Thyroid gland (tissue), 4 donors: ENCODE measurements at regions not wholly inside any gene's neighbourhood (a gene's known extent, or its start where the extent isn't known, plus 50 kb on each side); places are given as distances from the start of the nearest gene placed in this dataset.

Source experiments
- DNase-seq, 2 donors: peaks; one replicate each; pipeline ENCODE4 v3.0.0-alpha.2; 2019
- H3K27ac ChIP-seq, 3 donors: fragments of 200-600 bp; sonication (generic); 1 replicate in 2 of 3; 2 replicates in 1 of 3; pipeline ENCODE4 v1.5.1; 2016 to 2019; ENCODE audit warnings: mild to moderate bottlenecking in 1 of 3, moderate library complexity in 1 of 3
- H3K27me3 ChIP-seq: fragments of 200-600 bp; sonication (generic); one replicate; pipeline ENCODE4 v1.5.1; 2019
- H3K36me3 ChIP-seq, 2 donors: fragments of 200-600 bp; sonication (generic); one replicate each; pipeline ENCODE4 v1.5.1; 2016 to 2019
- H3K4me1 ChIP-seq, 2 donors: fragments of 200-600 bp; sonication (generic); one replicate each; pipeline ENCODE4 v1.5.1; 2017 to 2019
- H3K4me3 ChIP-seq, 3 donors: fragments of 200-600 bp; sonication (generic); replicated peaks in 1 of 3; 1 replicate in 2 of 3; 2 replicates in 1 of 3; pipeline ENCODE4 v1.5.1; 2016; ENCODE audit warnings: mild to moderate bottlenecking in 1 of 3
- H3K9me3 ChIP-seq: fragments of 200-600 bp; sonication (generic); one replicate; pipeline ENCODE4 v1.5.1; 2017
- POLR2A ChIP-seq, 2 donors: fragments of 450-650 bp; IDR thresholded peaks; one replicate each; pipeline ENCODE4 v1.6.1; 2017; ENCODE audit warnings: antibody characterized with exemption in 2 of 2, mild to moderate bottlenecking in 2 of 2, moderate library complexity in 1 of 2
- WGBS, 2 donors: methylation state at CpG; one replicate each; pipeline ENCODE4 v1.1.5; 2017; 5-methylcytosine and 5-hydroxymethylcytosine counted together
- intact Hi-C: fragments of 100-400 bp; cut with DNase I; formaldehyde crosslinking; loops from one replicate; pipeline ENCODE4 v1.15.1; 2023
- TF ChIP-seq, protein P1 (sequence below), 6 experiments: fragments of 200-600 bp in 3 of 6; fragments of 450-650 bp in 3 of 6; sonication (generic) in 3 of 6; IDR thresholded peaks; one replicate each; pipeline ENCODE4 v1.5.1; 2016 to 2019; ENCODE audit warnings: antibody characterized with exemption in 6 of 6, mild to moderate bottlenecking in 2 of 6, inconsistent platforms in 1 of 6, moderate library complexity in 1 of 6

GRCh38 chr4:111510535-111510934 is 634.7 kb upstream of the FAM241A start:
- Histone ChIP-seq H3K27me3 (no peaks in the 10 kb centered on the region), H3K9me3 (no peaks in the 10 kb centered on the region), H3K36me3 (no peaks in the 10 kb centered on the region), H3K27ac (no peak overlapping the region), H3K4me1 (no peaks in the 10 kb centered on the region), H3K4me3 (no peak overlapping the region)
- DNase-seq = no peak
- TF ChIP-seq, protein P1, sequence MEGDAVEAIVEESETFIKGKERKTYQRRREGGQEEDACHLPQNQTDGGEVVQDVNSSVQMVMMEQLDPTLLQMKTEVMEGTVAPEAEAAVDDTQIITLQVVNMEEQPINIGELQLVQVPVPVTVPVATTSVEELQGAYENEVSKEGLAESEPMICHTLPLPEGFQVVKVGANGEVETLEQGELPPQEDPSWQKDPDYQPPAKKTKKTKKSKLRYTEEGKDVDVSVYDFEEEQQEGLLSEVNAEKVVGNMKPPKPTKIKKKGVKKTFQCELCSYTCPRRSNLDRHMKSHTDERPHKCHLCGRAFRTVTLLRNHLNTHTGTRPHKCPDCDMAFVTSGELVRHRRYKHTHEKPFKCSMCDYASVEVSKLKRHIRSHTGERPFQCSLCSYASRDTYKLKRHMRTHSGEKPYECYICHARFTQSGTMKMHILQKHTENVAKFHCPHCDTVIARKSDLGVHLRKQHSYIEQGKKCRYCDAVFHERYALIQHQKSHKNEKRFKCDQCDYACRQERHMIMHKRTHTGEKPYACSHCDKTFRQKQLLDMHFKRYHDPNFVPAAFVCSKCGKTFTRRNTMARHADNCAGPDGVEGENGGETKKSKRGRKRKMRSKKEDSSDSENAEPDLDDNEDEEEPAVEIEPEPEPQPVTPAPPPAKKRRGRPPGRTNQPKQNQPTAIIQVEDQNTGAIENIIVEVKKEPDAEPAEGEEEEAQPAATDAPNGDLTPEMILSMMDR (IDR thresholded peaks at IDR 0.05) = no peak
- TF ChIP-seq POLR2A (IDR thresholded peaks at IDR 0.05) = no peak
- intact Hi-C loops = no loop called here

- H3K4me3 ChIP-seq = no peak overlapping the region
- H3K36me3 ChIP-seq = no peaks in the 10 kb centered on the region
- intact Hi-C loops = no loop called here
- no peaks in the 10 kb centered on the region for H3K4me1 ChIP-seq
- no peak overlapping the region for H3K27ac ChIP-seq
- no peaks in the 10 kb centered on the region for H3K9me3 ChIP-seq
- 87 to 89% methylated on average over 5 of the region's 5 CpGs for WGBS, 2 donors
- no peak for DNase-seq
- TF ChIP-seq, protein P1 (IDR thresholded peaks at IDR 0.05) = no peak
- no peak for TF ChIP-seq POLR2A (IDR thresholded peaks at IDR 0.05)
- no peaks in the 10 kb centered on the region for H3K27me3 ChIP-seq
These were observed 633.0 kb upstream of the FAM241A start for GRCh38 chr4:111512081-111512783.

DNA sequence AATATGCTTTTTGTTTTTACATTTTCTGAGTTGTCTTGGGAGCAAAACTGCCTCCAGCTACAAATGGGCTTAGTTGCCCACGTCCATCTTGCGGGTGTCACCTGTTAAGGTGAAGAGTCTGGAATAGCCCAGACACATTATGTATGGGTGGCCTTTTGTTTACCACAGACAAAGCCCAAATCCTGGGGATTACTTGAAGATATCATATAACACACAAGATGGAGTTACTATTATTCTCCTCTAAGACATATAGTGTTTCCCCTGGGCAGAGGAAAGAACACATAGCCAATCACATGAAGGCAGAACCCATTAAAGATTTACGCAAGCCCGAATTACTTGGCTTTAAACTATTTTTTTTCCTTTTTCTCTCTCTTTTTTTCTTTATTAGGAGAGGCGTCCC is 625.6 kb upstream of the FAM241A start:
- 46 to 64% methylated on average over 5 of the region's 5 CpGs for WGBS, 2 donors
- no peak for TF ChIP-seq POLR2A (IDR thresholded peaks at IDR 0.05)
- TF ChIP-seq, protein P1 (IDR thresholded peaks at IDR 0.05) = no peak
- H3K4me3 ChIP-seq = no peak overlapping the region
- no peaks in the 10 kb centered on the region for H3K9me3 ChIP-seq
- H3K27me3 ChIP-seq = no peaks in the 10 kb centered on the region
- no peaks in the 10 kb centered on the region for H3K4me1 ChIP-seq
- no peak overlapping the region for H3K27ac ChIP-seq
- intact Hi-C loops = no loop called here
- no peaks in the 10 kb centered on the region for H3K36me3 ChIP-seq
- no peak for DNase-seq

DNA sequence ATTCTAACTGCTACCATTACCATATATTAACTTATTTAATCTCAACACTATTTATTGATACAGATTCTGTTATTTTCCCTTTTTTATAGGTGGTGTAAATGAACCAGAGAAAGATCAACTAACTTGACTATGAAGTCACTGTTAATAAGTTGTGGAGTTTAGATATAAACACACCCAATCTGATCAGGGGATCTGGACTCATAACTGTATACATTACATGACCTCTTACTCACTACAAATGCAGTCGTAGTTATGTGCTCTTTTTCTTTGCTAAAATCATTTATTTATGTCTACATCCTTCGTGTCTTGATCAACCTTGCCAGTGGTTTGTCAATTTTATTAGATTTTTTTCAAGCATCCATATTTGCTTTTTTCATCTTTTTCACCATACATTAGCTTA is 614.8 kb upstream of the FAM241A start:
- no peak for TF ChIP-seq POLR2A (IDR thresholded peaks at IDR 0.05)
- TF ChIP-seq, protein P1 (IDR thresholded peaks at IDR 0.05) = no peak
- DNase-seq = no peak
- Histone ChIP-seq H3K27ac (no peak overlapping the region), H3K36me3 (no peaks in the 10 kb centered on the region), H3K27me3 (no peaks in the 10 kb centered on the region), H3K9me3 (no peaks in the 10 kb centered on the region), H3K4me3 (no peak overlapping the region), H3K4me1 (no peaks in the 10 kb centered on the region)
- intact Hi-C loops = no loop called here
- 71% methylated on average over 2 of the region's 2 CpGs for WGBS, 2 donors

DNA sequence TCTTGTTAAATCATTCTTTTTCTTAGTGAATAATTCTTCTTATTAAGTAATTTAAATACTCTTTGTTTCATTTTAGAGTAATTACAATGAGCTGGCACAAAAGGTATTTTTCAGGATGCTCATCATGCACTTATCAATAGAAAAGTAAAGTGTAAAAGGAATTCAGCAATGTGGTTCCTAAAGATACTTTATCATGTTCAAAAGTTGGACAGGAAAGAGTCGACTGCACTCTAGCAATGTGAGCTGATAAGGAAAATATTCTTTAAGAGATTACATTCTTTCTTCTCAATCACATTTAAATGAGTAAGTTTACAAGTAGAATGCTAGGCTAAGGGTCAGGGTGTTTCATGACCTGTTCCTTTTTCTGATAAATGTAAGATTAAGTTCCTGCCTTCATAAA is 609.5 kb upstream of the FAM241A start:
- Histone ChIP-seq H3K9me3 (no peaks in the 10 kb centered on the region), H3K4me1 (no peaks in the 10 kb centered on the region), H3K36me3 (no peaks in the 10 kb centered on the region), H3K27ac (no peak overlapping the region), H3K27me3 (no peaks in the 10 kb centered on the region), H3K4me3 (no peak overlapping the region)
- intact Hi-C loops = no loop called here
- TF ChIP-seq POLR2A (IDR thresholded peaks at IDR 0.05) = no peak
- TF ChIP-seq, protein P1 (IDR thresholded peaks at IDR 0.05) = no peak
- WGBS, 2 donors = 51 to 57% methylated on average over 1 of the region's 1 CpG
- DNase-seq = no peak
